ENCODE measurements at regions not wholly inside any gene's neighbourhood (a gene's known extent, or its start where the extent isn't known, plus 50 kb on each side); places are given as distances from the start of the nearest gene placed in this dataset.

DNA sequence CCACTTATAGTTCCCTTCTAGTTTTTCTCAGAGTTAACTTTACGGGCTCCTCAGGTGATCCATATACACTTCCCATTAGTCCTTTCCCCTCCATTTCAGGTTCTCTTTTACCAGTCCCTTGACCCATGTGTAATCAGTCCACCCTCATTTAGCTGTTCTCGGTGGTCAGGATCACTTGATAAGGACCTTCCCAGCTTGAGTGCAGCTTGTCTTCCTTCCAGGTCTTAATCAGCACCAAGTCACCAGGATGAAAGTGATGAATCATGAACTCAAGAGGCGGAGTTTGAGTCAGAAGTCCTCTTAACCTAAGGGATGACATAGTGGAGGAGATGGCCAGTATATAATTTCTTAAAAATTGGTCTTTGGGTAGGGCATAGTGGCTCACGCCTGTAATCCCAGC, 63.1 kb upstream of the CNTNAP2 start:
- Histone ChIP-seq H3K27ac (ENCODE audit: low read depth) (no peak overlapping the region), H3K27me3 (ENCODE audit: insufficient read depth) (no peaks in the 10 kb centered on the region), H3K36me3 (ENCODE audit: insufficient read depth) (no peaks in the 10 kb centered on the region; the same call in 1 of the 2 replicates), H3K4me1 (ENCODE audit: insufficient read depth) (no peaks in the 10 kb centered on the region), H2AFZ (no peak overlapping the region), H3K4me2 (no peak overlapping the region), H3K4me3 (no peak overlapping the region), H3K9me2 (ENCODE audit: insufficient read depth) (no peaks in the 10 kb centered on the region), H3F3A (replicated peaks; ENCODE audit: low read depth) (no peaks in the 10 kb centered on the region), H3K79me2 (replicated peaks; ENCODE audit: insufficient read depth) (no peaks in the 10 kb centered on the region), H4K20me1 (replicated peaks; ENCODE audit: insufficient read depth) (no peaks in the 10 kb centered on the region)
- Mint-ChIP-seq H3K9me3 (peaks cover 85% of the 10 kb centered on the region), H3K4me3 (no peak overlapping the region), H3K27me3 (ENCODE audit: insufficient read depth, low read depth, poor library complexity) (no peaks in the 10 kb centered on the region), H3K27ac (no peak overlapping the region), H3K4me1 (no peaks in the 10 kb centered on the region), H3K36me3 (ENCODE audit: low read depth) (peaks cover 4% of the 10 kb centered on the region; the same call in 1 of the 3 replicates)
- DNase-seq (ENCODE audit: low spot score): no peak
- ATAC-seq: no peak
- TF ChIP-seq ZNF331 (CRISPR knock-in tag; IDR thresholded peaks at IDR 0.05; ENCODE audit: low read depth) (no peak), NANOG (IDR thresholded peaks at IDR 0.05; ENCODE audit: borderline replicate concordance) (no peak), ZNF114 (CRISPR knock-in tag; IDR thresholded peaks at IDR 0.05) (no peak), STAT1 (IDR thresholded peaks at IDR 0.05; ENCODE audit: unreplicated experiment) (no peak), EZH2 (IDR thresholded peaks at IDR 0.05; ENCODE audit: low read depth, unreplicated experiment) (no peak), EZH2phosphoT487 (IDR thresholded peaks at IDR 0.05; ENCODE audit: unreplicated experiment) (no peak), POLR2AphosphoS5 (IDR thresholded peaks at IDR 0.05; ENCODE audit: low read depth) (no peak), JUNB (IDR thresholded peaks at IDR 0.05; ENCODE audit: unreplicated experiment) (no peak), CREB1 (CRISPR knock-in tag; IDR thresholded peaks at IDR 0.05; ENCODE audit: low read depth) (no peak)
- TF ChIP-seq, protein P1, sequence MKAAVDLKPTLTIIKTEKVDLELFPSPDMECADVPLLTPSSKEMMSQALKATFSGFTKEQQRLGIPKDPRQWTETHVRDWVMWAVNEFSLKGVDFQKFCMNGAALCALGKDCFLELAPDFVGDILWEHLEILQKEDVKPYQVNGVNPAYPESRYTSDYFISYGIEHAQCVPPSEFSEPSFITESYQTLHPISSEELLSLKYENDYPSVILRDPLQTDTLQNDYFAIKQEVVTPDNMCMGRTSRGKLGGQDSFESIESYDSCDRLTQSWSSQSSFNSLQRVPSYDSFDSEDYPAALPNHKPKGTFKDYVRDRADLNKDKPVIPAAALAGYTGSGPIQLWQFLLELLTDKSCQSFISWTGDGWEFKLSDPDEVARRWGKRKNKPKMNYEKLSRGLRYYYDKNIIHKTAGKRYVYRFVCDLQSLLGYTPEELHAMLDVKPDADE (IDR thresholded peaks at IDR 0.05): no peak
- TF ChIP-seq, protein P2, sequence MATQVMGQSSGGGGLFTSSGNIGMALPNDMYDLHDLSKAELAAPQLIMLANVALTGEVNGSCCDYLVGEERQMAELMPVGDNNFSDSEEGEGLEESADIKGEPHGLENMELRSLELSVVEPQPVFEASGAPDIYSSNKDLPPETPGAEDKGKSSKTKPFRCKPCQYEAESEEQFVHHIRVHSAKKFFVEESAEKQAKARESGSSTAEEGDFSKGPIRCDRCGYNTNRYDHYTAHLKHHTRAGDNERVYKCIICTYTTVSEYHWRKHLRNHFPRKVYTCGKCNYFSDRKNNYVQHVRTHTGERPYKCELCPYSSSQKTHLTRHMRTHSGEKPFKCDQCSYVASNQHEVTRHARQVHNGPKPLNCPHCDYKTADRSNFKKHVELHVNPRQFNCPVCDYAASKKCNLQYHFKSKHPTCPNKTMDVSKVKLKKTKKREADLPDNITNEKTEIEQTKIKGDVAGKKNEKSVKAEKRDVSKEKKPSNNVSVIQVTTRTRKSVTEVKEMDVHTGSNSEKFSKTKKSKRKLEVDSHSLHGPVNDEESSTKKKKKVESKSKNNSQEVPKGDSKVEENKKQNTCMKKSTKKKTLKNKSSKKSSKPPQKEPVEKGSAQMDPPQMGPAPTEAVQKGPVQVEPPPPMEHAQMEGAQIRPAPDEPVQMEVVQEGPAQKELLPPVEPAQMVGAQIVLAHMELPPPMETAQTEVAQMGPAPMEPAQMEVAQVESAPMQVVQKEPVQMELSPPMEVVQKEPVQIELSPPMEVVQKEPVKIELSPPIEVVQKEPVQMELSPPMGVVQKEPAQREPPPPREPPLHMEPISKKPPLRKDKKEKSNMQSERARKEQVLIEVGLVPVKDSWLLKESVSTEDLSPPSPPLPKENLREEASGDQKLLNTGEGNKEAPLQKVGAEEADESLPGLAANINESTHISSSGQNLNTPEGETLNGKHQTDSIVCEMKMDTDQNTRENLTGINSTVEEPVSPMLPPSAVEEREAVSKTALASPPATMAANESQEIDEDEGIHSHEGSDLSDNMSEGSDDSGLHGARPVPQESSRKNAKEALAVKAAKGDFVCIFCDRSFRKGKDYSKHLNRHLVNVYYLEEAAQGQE (IDR thresholded peaks at IDR 0.05; ENCODE audit: unreplicated experiment): no peak
- TF ChIP-seq, protein P3, sequence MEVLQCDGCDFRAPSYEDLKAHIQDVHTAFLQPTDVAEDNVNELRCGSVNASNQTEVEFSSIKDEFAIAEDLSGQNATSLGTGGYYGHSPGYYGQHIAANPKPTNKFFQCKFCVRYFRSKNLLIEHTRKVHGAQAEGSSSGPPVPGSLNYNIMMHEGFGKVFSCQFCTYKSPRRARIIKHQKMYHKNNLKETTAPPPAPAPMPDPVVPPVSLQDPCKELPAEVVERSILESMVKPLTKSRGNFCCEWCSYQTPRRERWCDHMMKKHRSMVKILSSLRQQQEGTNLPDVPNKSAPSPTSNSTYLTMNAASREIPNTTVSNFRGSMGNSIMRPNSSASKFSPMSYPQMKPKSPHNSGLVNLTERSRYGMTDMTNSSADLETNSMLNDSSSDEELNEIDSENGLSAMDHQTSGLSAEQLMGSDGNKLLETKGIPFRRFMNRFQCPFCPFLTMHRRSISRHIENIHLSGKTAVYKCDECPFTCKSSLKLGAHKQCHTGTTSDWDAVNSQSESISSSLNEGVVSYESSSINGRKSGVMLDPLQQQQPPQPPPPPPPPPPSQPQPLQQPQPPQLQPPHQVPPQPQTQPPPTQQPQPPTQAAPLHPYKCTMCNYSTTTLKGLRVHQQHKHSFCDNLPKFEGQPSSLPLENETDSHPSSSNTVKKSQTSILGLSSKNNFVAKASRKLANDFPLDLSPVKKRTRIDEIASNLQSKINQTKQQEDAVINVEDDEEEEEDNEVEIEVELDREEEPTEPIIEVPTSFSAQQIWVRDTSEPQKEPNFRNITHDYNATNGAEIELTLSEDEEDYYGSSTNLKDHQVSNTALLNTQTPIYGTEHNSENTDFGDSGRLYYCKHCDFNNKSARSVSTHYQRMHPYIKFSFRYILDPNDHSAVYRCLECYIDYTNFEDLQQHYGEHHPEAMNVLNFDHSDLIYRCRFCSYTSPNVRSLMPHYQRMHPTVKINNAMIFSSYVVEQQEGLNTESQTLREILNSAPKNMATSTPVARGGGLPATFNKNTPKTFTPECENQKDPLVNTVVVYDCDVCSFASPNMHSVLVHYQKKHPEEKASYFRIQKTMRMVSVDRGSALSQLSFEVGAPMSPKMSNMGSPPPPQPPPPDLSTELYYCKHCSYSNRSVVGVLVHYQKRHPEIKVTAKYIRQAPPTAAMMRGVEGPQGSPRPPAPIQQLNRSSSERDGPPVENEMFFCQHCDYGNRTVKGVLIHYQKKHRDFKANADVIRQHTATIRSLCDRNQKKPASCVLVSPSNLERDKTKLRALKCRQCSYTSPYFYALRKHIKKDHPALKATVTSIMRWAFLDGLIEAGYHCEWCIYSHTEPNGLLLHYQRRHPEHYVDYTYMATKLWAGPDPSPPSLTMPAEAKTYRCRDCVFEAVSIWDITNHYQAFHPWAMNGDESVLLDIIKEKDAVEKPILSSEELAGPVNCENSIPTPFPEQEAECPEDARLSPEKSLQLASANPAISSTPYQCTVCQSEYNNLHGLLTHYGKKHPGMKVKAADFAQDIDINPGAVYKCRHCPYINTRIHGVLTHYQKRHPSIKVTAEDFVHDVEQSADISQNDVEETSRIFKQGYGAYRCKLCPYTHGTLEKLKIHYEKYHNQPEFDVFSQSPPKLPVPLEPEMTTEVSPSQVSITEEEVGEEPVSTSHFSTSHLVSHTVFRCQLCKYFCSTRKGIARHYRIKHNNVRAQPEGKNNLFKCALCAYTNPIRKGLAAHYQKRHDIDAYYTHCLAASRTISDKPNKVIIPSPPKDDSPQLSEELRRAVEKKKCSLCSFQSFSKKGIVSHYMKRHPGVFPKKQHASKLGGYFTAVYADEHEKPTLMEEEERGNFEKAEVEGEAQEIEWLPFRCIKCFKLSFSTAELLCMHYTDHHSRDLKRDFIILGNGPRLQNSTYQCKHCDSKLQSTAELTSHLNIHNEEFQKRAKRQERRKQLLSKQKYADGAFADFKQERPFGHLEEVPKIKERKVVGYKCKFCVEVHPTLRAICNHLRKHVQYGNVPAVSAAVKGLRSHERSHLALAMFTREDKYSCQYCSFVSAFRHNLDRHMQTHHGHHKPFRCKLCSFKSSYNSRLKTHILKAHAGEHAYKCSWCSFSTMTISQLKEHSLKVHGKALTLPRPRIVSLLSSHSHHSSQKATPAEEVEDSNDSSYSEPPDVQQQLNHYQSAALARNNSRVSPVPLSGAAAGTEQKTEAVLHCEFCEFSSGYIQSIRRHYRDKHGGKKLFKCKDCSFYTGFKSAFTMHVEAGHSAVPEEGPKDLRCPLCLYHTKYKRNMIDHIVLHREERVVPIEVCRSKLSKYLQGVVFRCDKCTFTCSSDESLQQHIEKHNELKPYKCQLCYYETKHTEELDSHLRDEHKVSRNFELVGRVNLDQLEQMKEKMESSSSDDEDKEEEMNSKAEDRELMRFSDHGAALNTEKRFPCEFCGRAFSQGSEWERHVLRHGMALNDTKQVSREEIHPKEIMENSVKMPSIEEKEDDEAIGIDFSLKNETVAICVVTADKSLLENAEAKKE (CRISPR knock-in tag; IDR thresholded peaks at IDR 0.05): no peak
- TF ChIP-seq, protein P4, sequence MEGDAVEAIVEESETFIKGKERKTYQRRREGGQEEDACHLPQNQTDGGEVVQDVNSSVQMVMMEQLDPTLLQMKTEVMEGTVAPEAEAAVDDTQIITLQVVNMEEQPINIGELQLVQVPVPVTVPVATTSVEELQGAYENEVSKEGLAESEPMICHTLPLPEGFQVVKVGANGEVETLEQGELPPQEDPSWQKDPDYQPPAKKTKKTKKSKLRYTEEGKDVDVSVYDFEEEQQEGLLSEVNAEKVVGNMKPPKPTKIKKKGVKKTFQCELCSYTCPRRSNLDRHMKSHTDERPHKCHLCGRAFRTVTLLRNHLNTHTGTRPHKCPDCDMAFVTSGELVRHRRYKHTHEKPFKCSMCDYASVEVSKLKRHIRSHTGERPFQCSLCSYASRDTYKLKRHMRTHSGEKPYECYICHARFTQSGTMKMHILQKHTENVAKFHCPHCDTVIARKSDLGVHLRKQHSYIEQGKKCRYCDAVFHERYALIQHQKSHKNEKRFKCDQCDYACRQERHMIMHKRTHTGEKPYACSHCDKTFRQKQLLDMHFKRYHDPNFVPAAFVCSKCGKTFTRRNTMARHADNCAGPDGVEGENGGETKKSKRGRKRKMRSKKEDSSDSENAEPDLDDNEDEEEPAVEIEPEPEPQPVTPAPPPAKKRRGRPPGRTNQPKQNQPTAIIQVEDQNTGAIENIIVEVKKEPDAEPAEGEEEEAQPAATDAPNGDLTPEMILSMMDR (conservative IDR thresholded peaks at IDR 0.05; ENCODE audit: low read depth in 2 of 2): no peak

All from GM23338 (cell line).